ENCODE measurements at regions not wholly inside any gene's neighbourhood (a gene's known extent, or its start where the extent isn't known, plus 50 kb on each side); places are given as distances from the start of the nearest gene placed in this dataset.

GRCh38 chr4:121439669-121440068 is 58.9 kb upstream of the QRFPR start:
- no peak for TF ChIP-seq EZH2phosphoT487 (IDR thresholded peaks at IDR 0.05)
- no peak for TF ChIP-seq CTCF (IDR thresholded peaks at IDR 0.05)
- TF ChIP-seq EZH2 (IDR thresholded peaks at IDR 0.05), result no peak
